Lung (tissue), 11 donors: ENCODE measurements at regions not wholly inside any gene's neighbourhood (a gene's known extent, or its start where the extent isn't known, plus 50 kb on each side); places are given as distances from the start of the nearest gene placed in this dataset.

Experiments used
- ATAC-seq: fragments of 200-7000 bp; cut with Tn5 transposase; one replicate; pipeline ENCODE4 v1.9.1; 2020; ENCODE audit warnings: moderate number of reproducible peaks; ENCODE audit not compliant: insufficient read depth, low FRiP score
- DNase-seq, 3 donors: peaks; one replicate each; pipeline ENCODE4 v3.0.0-alpha.2; 2013 to 2017
- H3K27ac ChIP-seq, 2 donors: one replicate each; pipeline ENCODE4 v1.5.1; 2013; ENCODE audit warnings: mild to moderate bottlenecking in 2 of 2, moderate library complexity in 2 of 2, control low read depth in 1 of 2, inconsistent platforms in 1 of 2, low read depth in 1 of 2, low read length in 1 of 2
- H3K27me3 ChIP-seq, 3 donors: one replicate each; pipeline ENCODE4 v1.5.1; 2013; ENCODE audit warnings: low read length in 2 of 3; ENCODE audit not compliant: control insufficient read depth in 3 of 3, insufficient read depth in 3 of 3
- H3K36me3 ChIP-seq, 4 donors: one replicate each; pipeline ENCODE4 v1.5.1; 2013; ENCODE audit warnings: low read length in 4 of 4, mild to moderate bottlenecking in 1 of 4, moderate library complexity in 1 of 4; ENCODE audit not compliant: control insufficient read depth in 4 of 4, insufficient read depth in 4 of 4
- H3K4me1 ChIP-seq, 5 donors: one replicate each; pipeline ENCODE4 v1.5.1; 2013; ENCODE audit warnings: low read length in 5 of 5, mild to moderate bottlenecking in 2 of 5, moderate library complexity in 1 of 5; ENCODE audit not compliant: control insufficient read depth in 5 of 5, insufficient read depth in 5 of 5
- H3K4me3 ChIP-seq: one replicate; pipeline ENCODE4 v1.5.1; 2013; ENCODE audit warnings: mild to moderate bottlenecking, control low read depth, moderate library complexity
- H3K9ac ChIP-seq, 2 donors: one replicate each; pipeline ENCODE4 v1.5.1; 2013; ENCODE audit warnings: low read length in 2 of 2, control low read depth in 1 of 2; ENCODE audit not compliant: insufficient read depth in 1 of 2
- H3K9me3 ChIP-seq, 4 donors: one replicate each; pipeline ENCODE4 v1.5.1; 2013; ENCODE audit warnings: low read length in 3 of 4, mild to moderate bottlenecking in 1 of 4, moderate library complexity in 1 of 4; ENCODE audit not compliant: control insufficient read depth in 4 of 4, insufficient read depth in 3 of 4
- CTCF ChIP-seq: IDR thresholded peaks from 2 replicates; pipeline ENCODE4 v1.5.1; 2012; ENCODE audit warnings: mild to moderate bottlenecking; ENCODE audit errors: control extremely low read depth, extremely low read depth
- WGBS, 2 donors: extraction: QIAGEN DNeasy Blood & Tissue Kit; methylation state at CpG; one replicate each; pipeline ENCODE4 v1.1.7; 2013; 5-methylcytosine and 5-hydroxymethylcytosine counted together
- donor health status: control.
- donor health status: control.
- donor health status: Bipolar disorder and iron deficiency.
- donor health status: healthy.
- donor health status: DM: yes; HTN: yes; CAD: no.

DNA sequence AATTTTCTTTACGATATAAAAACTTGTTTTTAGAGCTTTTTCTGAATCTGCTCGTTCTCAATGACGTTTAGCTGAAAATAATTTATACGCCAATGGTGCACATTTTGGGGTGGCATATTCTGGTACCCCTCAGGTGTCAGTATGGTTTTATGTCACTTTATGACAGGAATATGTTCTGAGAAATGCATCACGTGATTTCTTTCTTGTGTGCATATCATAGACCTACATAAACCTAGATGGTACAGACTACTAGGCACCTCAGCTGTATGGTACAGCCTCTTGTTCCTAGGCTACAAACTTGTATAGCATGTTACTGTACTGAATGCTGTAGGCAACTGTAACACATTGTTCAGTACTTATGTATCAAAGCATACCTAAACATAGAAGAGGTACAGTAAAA lies 68.2 kb downstream of the TMEM17 start:
- Histone ChIP-seq H3K27me3 (no peaks in the 10 kb centered on the region), H3K4me1 (no peaks in the 10 kb centered on the region), H3K27ac (no peak overlapping the region), H3K9me3 (no peaks in the 10 kb centered on the region), H3K4me3 (no peak overlapping the region), H3K36me3 (no peaks in the 10 kb centered on the region), H3K9ac (no peak overlapping the region)
- no peak for ATAC-seq
- no peak for TF ChIP-seq CTCF
- 94 to 96% methylated on average over 5 of the region's 5 CpGs for WGBS, 2 donors
- DNase-seq, result no peak

- H3K27me3 ChIP-seq, result no peaks in the 10 kb centered on the region
- TF ChIP-seq CTCF, result no peak
- DNase-seq (no peak), ATAC-seq (no peak)
- H3K27ac ChIP-seq, result no peak overlapping the region
- H3K9ac ChIP-seq, result no peak overlapping the region
- no peaks in the 10 kb centered on the region for H3K4me1 ChIP-seq
- H3K4me3 ChIP-seq, result no peak overlapping the region
- WGBS, 2 donors, result 88% methylated on average over 3 of the region's 3 CpGs
- H3K36me3 ChIP-seq, result no peaks in the 10 kb centered on the region
- peaks cover 0 to 2% (median 0%) of the 10 kb centered on the region in 4 donors for H3K9me3 ChIP-seq
Observed at GRCh38 chr2:62435720-62436119, 70.3 kb downstream of the TMEM17 start.

DNA sequence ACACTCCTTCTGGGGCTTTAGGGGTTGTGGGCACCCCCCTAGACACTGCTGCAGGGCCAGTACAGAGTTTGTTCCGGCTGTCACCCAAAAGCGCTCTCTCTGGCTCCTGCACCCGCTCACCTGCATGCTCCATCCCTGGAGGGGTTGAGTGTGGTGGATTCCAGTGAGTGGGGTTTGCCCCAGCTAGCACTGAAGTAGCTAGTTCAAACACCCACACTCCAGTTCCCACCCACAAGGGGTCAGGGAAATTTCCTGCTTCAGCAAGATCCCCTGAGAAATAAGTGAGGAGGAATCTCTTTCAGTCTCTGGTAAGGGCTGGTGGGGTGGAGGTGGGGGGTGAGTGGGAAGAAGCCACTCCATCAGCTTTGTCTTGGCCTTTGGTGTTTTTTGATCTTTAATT lies 73.6 kb downstream of the TMEM17 start:
- no peaks in the 10 kb centered on the region for H3K36me3 ChIP-seq
- DNase-seq (no peak), ATAC-seq (no peak)
- no peak overlapping the region for H3K9ac ChIP-seq
- TF ChIP-seq CTCF, result no peak
- no peaks in the 10 kb centered on the region for H3K27me3 ChIP-seq
- H3K4me3 ChIP-seq, result no peak overlapping the region
- H3K9me3 ChIP-seq, result peaks cover 0 to 2% (median 0%) of the 10 kb centered on the region in 4 donors
- 93 to 94% methylated on average over 3 of the region's 3 CpGs for WGBS, 2 donors
- H3K4me1 ChIP-seq, result no peaks in the 10 kb centered on the region
- H3K27ac ChIP-seq, result no peak overlapping the region

DNA sequence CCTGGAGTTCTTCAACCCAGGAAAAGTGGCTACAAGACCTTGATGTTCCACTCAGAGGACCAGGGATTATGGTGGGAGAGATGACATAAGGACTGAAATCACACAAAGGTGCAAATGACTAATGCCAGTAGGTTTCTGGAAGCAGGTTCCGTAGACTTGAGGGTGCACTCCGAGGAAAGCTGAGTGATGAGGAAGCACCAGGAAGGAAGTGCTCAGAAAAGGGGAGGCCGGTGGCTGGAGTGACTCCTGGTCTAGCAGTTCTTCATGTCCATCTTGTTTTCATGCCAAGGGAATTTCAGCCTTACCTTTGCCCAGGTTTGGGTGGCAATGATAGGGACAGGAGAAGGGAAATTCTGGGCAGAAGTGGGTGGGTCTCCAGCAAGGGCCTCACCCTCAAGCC lies 74.5 kb downstream of the TMEM17 start:
- WGBS, 2 donors, result 83 to 89% methylated on average over 3 of the region's 3 CpGs
- Histone ChIP-seq H3K9me3 (peaks cover 0 to 2% (median 0%) of the 10 kb centered on the region in 4 donors), H3K4me1 (no peaks in the 10 kb centered on the region), H3K9ac (no peak overlapping the region), H3K36me3 (no peaks in the 10 kb centered on the region), H3K4me3 (no peak overlapping the region), H3K27me3 (no peaks in the 10 kb centered on the region), H3K27ac (no peak overlapping the region)
- no peak for ATAC-seq
- no peak for DNase-seq
- TF ChIP-seq CTCF, result no peak
